ENCODE measurements at regions not wholly inside any gene's neighbourhood (a gene's known extent, or its start where the extent isn't known, plus 50 kb on each side); places are given as distances from the start of the nearest gene placed in this dataset.
A peak's percentile ranks its signal among the peaks of the same experiment; 100 is the strongest.
"Not testable (repeated sequence)": the region's sequence is repeated elsewhere in the genome, so short reads cannot be mapped to it uniquely, and the experiment has no call there.

DNA sequence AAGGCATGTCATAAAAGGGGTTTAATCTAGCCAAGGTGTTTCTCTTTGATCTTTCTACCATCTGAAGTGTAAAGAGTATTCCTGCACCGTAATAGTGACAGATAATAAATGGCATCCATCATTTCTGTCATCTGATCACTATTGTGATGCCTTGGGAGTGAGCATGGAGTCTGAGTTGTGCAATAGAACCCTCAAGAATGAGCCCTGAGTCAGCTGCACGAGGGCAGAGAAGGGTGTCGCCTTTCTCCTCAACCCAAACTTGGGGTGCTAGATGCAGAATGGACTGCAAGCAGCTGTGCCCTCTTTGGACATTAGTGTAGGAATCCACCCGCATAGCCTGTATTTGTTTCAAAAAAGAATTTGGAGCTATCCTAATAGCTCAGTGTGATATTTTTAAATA, 115.2 kb downstream of the ZNF37A start:
- no peak for DNase-seq

DNA sequence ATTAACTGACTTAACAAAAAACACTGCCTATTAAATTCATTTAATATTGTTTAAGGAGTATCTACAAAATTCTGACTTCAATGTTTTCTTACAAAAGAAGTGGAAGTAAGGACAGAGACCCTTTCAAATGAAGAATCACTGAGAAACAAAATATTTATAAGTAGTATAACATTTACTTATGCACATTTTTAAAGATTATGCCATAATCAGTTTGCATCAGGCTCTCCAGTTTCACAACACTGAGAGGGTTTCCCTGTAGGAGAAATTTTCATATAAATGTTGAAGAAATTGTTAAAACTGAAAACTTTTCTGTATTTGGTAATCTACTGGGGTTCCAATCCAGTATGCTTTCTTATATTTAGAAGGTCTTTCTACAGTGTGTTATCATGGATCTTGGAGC, 115.6 kb downstream of the ZNF37A start:
- DNase-seq = not testable (repeated sequence)

DNA sequence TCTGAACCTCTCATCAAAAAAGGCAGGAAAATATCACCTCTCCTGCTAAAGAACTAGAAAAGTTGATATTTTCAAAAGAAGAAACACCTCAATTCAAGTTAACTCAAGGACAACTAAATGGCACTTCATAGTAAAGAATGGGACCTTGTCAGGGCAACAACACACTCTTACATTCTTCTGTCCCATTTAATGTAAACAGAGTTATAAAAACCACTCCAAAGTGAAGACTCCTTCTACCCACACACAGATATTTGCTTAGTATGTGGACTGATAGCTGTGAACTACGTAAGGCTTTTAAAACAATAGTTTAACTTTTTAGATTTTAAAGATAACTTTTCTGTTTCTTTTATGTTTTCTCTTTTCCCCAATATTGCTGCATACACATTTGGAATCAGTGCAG, 118.3 kb downstream of the ZNF37A start:
- no peak for DNase-seq

DNA sequence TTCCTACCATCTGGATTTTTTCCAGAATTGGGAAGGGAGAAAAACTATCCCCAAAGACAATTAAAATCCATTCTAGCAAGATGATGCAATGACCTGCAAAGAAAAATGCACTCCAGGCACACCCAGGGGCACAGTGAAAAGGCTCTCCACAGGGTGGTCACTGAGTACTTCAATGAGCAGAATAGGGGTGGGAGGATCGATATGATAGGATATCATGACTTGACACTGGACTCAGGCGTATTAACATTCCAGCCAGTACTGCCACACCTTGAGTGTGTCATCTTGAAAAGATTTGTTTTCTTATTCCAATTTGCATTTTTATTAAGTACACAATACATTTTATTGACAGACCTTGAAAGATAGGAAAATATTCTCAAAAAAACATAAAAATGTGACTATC, 132.2 kb downstream of the ZNF37A start:
- DNase-seq = no peak

DNA sequence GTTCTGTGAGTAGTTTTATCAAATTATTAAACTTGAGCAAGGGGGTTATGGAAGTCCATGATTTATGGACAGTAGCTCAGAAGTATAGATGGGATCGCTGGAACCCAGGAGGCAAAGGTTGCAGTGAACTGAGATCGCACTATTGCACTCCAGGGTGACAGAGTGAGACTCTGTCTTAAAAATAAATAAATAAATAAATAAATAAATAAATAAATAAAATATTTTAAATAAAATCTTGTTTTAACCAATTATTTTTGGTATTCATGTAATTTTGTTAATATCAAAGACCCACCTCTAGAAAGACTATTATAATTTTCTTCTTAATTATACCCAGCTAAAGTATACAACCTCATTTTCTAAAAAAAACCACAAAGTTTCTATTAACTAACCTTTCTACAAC, 134.3 kb downstream of the ZNF37A start:
- DNase-seq = no peak

DNA sequence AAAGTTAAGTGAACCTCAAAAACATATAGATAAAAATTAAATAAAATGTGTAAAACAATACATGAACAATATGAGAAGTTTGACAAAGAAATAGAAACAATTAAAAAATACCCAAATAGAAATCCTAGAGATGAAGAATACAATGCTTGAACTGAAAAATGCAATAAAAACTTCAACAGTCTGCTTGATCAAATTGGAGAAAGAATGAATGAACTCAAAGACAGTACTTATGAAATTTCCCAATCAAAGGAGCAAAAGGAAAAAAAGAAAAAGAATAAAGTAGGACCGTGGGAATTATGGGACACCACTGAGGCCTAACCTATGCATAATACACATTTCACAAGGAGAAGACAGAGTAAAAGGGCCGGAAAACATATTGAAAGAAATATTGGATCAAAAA, 144.3 kb downstream of the ZNF37A start:
- DNase-seq = not testable (repeated sequence)

DNA sequence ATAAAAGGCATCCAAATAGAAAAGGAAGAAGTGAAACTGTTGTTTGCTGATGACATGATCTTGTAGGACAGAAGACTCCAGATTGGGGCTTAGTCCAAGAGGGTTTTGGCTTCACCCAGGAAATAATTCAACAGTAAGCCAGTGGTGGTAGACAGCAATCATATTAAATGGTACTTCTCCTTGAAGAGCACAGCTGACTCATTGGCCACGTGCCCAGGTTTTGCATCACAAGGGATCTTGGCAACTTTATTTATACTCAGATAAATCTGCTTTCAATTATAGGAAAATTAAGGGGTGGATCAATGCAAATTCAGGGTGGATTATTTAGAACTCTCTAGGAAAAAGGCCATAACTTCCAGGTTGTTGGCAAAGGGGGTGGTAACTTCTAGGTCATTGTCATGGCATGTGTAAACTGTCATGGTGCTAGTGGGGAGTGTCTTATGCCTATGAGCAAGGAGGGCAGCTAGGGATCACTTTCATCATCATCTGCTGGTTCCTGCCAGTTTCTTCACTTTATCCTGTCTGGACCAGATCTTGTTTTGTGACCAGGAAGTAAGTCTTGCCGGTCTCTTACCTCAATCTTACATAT, 148.0 kb downstream of the ZNF37A start:
- not testable (repeated sequence) for DNase-seq

DNA sequence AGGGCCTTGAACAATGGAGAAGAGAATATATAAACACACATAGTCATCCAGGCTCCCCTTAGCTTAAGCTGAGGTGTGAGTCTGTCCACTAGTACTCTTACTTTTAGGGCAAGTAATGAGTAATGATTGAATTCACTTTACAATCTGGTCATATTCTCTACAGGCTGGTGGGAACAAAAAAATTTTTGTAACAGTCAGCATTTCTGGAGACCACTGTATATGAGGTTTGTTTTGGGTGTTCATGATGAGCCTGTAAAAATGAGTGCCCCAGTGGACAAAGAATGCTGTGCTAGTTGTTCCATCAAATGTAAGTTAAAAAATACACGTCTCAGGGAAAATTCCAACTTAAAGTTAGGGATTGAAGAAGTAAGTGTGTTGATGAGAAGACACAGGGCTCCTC, 154.0 kb downstream of the ZNF37A start:
- not testable (repeated sequence) for DNase-seq

DNA sequence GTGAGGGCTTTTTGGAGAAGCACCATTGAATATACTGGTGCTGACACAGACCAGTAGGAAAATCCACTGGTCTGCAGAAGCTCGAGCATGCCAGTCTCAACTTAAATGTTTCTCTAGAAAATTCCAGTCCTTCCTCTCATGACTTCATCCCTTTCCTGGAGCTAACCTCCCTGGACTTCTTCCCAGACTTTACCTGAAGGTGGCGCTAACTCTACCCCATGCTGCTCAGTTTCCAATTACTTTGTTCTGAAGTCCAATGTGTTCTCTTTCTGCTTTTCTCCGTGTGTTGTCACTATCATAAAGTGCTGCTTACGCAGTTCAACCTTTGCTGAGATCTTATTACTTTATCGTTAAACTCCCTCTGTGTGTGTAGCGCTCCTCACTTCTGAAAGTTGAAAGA, 158.4 kb downstream of the ZNF37A start:
- not testable (repeated sequence) for DNase-seq

DNA sequence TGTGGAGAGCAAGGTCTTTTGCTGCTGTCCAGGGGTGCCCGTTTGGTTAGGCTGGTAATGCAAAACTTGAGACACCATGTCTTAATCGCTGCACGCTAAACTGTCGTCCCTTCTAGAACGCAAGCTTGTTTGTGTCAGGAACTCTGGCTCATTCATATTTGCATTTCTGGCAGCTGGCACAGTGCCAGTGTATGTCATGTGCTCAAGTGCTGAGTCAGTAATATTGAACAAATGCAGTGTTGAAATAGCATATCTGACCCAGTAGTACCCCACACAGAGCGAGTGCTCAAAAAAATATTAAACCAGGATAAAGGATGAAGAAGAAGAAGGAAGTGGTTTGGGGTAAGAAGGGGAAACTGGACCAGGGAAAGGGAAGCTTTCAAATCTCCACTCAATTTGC, 173.4 kb downstream of the ZNF37A start:
- DNase-seq = not testable (repeated sequence)

DNA sequence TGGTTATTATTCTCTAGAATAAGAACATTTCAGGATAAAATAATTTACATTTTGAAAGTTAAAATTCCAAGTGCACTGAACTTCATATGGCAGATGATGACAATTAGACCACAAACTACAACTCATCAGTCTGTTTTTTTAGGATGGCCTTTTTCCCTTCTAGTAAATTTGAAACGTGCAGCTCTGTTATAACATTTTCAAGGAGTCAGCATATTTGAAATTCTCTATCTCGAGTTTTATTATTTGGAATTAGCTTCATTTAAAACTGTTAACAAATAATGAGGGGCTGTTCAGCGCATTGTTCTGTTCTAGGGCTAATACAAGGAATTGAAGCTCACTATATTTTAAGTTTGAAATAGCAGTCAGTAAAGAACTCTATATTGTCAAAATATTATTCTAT, 176.9 kb downstream of the ZNF37A start:
- DNase-seq = not testable (repeated sequence)

DNA sequence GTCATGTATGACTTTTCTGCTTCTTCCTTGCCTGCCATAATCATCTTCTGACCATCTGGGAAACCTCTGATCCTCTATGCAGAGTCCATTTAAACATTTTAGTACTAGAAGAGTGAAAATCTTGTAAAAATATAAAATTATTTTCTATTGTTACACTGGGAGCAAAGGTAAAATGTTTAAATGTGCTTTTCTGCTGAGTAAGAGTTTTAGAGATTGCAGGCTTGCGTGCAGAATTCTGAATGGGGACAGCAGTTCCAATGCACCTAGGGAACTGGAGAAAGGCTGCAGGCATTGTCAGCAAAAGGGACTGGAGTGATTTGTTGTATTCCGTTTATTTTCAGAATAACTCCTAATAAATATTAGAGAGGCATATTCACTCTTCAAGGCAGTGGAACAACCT, 180.7 kb downstream of the ZNF37A start:
- not testable (repeated sequence) for DNase-seq

DNA sequence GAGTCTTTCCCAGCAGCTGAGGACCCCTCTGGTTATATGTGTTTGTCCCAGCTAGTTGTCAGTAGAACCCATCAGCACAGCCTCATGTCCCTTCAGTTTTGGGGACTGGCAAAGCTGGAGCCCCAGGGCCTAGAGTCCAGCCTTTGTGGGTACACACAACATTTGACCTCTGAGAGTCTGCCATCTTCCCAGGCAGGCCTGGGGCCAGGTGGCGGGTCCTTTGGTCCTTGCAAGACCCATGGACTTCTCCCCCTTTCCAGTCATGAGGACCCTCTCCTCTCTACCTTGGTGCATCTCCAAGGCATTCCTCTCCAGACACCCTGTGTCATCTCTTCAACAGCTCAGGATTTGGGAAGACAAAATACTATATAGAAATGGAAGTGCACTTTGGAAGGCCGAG, 198.4 kb downstream of the ZNF37A start:
- DNase-seq = not testable (repeated sequence)

DNA sequence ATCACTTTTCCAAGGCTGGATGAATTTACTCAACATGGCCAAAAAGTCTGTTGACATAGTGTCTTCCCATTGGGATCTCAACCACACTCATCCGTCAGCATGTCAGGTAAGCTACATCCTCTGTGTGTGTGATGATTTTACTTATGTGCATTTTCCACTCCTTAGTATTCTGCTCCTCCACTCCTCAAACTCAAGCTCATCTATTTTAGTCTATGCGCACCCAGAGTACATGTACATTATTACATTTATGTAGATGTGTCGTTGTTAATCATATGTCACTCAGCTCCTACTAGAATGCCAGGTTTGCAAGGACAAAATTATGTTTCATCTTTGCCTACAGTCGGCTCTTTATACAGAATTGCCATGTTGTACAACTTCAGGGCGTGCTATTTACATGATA, 216.0 kb downstream of the ZNF37A start:
- DNase-seq = not testable (repeated sequence)

DNA sequence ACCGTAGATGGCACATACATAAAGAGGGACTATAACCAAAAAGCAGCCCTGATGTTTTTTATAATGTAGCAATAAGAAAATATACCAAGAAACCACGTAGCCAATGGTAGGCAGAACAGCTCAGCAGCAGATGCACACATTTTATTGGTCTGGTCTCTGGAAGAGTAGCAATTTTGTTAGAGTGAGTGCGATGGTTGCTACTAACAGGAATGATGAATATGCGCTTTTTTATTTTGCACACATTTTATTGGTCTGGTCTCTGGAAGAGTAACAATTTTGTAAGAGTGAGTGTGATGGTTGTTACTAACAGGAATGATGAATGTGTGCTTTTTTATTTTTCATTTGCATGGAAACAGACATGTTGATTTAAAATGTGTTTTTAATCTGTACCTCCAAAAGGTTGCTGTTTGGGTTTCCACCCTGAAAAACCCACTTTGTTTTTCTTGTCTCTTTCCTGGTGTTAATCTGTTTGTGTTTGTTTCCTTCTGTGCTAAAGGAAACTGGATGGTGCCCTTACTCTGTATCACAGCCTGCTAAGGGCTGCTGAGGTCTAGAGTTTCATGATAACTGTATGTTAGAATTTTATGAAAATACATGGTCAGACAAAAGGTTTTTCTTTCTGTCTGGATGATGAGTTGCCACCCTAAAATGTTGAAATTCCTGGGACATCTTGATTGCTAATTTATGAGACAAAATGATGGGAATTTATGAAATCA, 221.1 kb downstream of the ZNF37A start:
- not testable (repeated sequence) for DNase-seq

DNA sequence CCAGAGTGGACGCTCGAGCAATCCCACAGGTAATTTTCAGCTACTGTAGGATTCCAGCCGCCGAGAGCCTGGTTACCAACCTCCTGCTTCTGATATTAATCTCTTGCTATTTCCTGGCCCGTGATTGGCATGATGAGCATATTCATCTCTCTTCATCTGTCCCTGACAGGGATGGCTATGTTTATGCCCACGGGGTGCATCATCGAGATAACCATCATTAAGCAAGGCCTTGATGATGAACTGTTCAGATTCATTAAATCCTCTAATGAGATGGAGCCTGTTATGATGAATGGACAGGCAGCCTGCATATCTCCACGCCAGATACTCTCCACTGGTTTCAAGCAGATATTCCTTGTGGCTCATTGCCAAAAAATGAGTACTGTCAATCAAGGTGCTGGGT, 227.3 kb downstream of the ZNF37A start:
- DNase-seq = not testable (repeated sequence)

DNA sequence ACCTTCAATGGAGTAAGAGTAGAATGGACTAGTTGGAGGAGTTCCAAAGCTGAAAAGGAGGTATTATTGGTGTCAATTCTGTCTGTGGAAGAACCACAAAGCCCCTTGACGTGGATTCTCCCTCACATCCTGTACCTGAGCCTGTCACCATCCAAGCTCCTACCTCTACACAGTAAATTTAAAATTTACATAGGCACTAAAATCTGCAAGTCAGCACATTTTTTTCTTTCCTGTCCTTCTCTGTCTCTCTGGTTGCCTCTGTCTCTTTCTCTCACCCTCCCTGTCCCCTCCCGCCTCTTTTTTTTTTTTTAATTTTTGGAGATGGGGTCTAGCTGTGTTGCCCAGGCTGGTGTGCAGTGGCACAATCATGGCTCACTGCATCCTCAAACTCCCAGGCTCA, 236.2 kb downstream of the ZNF37A start:
- DNase-seq = not testable (repeated sequence)

DNA sequence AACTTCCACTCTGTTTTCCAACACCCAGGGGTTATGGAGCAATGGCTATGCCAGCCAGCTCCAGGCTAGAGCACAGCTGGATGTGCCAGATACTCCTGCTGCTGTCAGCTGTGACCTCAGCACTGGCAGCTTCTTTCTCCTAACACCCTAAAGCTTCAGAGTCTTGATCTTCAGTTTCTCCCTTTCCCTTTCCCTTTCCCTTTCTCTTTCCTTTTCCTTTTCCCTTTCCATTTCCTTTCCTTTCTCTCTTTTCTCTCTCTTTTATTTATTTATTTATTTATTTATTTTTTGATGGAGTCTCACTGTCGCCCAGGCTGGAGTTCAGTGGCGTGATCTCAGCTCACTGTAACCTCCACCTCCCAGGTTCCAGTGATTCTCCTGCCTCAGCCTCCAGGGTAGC, 237.0 kb downstream of the ZNF37A start:
- DNase-seq = not testable (repeated sequence)

DNA sequence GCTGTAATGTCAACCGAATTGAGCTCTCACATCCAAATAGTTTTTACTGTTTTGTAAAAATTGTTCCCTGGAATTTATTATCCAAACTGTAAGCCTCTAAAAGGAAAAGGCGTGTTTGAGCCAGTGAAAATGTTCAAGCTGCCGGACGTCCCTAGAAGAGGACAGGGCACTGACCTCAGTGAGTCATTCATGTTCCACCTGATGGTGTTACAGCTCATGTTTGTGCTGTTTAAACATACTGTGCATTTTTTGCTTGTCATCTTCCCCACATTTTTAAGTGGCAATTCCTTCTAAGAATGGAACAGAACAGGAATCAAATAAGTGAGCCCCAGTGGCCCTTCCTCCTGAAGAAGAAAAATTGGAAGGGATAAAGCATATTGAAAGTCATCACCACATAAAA, 239.6 kb downstream of the ZNF37A start:
- DNase-seq = not testable (repeated sequence)

DNA sequence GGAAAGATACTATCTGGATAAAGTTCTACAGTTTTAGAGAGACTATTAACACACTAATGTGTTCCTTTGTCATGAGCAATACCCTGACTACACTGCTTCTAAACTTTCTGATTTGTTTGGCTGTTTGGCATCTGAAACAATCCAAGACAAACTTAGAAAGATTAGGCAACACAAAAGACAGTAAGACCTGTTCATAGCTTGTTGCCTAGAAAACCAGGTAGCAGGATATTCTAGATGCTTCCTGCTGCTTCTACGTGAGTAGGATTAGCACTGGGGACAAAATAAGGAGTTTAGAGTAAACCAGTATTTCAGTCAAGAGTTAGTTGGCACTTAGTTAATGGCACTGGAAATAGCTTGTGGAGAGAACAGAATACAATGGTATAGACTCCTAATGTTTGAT, 256.5 kb downstream of the ZNF37A start:
- not testable (repeated sequence) for DNase-seq

DNA sequence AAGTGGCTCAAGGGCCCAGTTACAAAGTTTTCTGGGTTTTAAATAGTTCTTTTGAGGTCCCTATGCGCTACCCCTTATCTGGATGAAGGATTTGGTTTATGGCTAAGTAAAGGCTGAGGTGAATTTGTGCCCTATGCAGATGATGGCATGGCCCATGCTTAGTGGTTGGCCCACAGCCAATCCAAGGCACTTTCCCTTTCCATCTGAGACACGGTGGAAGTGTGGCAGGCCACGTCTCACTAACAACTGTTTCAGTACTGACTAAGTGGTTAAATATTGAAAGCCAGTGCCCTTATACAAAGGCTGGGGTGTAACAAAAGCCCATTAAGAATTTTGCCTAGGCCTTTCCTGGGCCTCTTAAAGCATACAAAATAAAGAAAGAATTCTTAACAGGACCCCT, 260.3 kb downstream of the ZNF37A start:
- DNase-seq = not testable (repeated sequence)

DNA sequence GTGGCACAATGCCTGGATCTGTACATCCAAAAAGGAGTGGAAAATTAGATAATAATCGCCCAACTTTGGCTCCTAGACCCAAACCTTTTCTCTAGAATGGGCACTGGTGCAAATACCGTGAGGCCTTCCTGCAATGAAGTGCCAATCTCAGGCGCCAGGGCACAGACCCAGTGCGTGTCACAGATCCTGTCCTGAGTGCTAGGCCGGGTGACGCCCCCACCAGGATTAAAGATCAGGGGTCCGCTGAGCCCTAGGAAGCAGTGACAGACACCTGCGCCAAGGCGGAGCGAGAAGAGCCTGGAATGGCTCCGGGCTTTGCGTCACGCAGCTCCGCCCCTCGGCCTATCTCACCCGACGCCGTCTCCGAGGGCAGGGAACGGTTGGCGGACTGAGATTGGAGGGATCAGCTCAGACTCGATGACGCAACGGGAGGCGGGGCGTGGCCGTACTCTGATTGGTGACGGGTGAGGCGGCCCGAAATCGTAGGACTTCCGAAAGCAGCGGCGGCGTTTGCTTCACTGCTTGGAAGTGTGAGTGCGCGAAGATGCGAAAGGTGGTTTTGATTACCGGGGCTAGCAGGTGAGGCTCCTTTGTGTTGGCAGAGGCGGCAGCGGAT, 261.9 kb downstream of the ZNF37A start:
- DNase-seq = peak; percentile 39

DNA sequence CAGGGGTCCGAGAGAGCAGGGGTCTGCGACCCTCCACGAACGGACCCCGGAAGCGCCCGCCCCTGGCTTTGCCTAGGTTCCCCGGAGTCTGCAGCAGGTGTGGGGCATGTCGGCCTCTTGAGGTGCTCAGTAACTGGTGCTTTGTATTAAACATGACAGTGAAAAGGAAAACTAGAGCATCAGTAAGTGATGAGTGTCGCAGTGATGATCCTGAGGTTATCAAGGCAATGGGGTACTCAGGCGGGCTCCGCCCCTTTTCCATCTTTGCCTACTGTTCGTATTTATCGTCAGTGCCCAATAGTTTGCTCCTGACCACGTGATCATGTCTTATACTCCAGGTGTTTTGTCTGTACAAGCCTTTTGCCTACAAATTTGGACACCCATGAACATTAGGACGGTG, 262.4 kb downstream of the ZNF37A start:
- DNase-seq = not testable (repeated sequence)

DNA sequence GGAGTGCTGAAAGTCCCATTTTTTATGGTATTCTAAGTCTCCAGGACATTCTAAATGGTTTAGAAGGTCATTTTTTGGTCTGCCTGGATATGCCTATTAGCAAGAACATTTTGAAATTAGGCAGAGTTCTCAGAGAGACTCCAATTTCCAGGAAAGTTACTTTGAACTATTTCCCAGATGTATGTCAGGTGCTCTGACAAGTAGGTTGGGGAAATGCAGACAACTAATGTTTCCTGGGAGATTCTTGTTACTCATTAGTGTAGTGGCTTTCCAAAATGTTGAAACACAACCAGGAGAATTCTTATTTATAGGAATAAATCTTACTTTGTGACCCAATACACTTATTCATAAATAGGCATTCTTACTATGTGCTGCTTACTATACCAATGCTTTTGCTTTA, 268.4 kb downstream of the ZNF37A start:
- DNase-seq = not testable (repeated sequence)
